ENCODE measurements at regions not wholly inside any gene's neighbourhood (a gene's known extent, or its start where the extent isn't known, plus 50 kb on each side); places are given as distances from the start of the nearest gene placed in this dataset.

- Histone ChIP-seq H3K9me3 (no peaks in the 10 kb centered on the region), H3K36me3 (no peaks in the 10 kb centered on the region), H3K4me3 (no peak overlapping the region), H3K27me3 (no peaks in the 10 kb centered on the region)
- no peak for DNase-seq
These were observed 131.6 kb upstream of the PMEPA1 start for GRCh38 chr20:57841297-57841866.

DNA sequence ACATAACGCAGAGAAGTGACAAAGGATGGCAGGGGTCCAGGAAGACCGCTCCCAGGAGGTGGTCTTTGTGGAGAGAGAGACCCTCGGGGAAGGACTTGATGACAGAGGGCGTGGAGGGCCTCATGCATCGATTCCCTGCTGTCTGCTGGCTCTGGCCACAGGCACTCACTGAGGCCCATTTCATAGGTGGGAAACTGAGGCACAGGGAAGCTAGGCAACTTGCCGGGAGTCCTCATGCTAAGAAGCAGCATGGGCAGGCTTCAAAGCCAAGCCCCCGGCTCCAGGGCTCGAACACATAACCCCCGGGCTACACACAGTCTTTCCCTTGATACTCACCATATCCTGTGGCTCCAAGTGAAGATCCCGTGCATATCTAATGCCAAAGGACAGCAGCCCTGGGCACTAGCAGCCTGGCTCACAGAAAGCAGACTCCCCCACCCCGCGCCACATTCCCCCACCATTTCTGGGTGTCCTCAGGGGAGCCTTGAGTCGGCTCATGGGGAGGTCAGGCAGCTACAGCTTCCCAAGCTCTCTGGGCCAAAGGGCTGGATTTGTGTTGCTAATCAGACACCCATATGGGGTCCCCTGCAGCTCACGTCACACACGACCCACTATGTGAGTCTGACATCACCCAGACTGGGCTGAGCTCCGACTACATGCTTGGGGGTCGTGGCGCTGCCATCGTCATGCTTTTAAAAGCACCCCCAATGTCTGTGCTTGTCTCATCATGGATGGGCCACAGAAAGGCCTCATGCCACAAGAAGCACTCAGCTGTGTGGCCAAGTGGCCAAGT, 130.9 kb upstream of the PMEPA1 start:
- no peaks in the 10 kb centered on the region for H3K36me3 ChIP-seq
- H3K4me3 ChIP-seq = no peak overlapping the region
- no peaks in the 10 kb centered on the region for H3K27me3 ChIP-seq
- no peak for DNase-seq
- H3K9me3 ChIP-seq = no peaks in the 10 kb centered on the region

DNA sequence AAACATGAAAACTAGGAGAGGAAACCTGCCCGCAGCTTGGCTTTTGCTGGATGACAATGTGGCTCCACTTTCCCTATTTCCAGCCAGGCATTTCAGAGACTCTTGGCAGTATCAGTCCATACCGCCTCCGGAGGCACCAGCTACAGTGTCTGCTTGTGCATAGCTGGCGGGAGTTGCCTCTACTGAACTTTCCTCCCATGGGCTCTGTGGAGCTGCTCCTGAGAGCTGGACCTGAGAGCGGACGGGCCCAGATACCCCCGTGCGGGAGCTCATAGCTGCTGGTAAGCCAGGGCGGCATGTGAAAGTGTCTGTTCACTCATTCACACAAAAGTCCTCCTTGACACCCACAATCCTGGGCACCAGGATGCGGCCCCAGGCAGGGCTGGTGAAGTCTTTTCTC, 130.3 kb upstream of the PMEPA1 start:
- H3K4me3 ChIP-seq = no peak overlapping the region
- H3K36me3 ChIP-seq = no peaks in the 10 kb centered on the region
- H3K9me3 ChIP-seq = no peaks in the 10 kb centered on the region
- no peaks in the 10 kb centered on the region for H3K27me3 ChIP-seq
- DNase-seq = no peak

DNA sequence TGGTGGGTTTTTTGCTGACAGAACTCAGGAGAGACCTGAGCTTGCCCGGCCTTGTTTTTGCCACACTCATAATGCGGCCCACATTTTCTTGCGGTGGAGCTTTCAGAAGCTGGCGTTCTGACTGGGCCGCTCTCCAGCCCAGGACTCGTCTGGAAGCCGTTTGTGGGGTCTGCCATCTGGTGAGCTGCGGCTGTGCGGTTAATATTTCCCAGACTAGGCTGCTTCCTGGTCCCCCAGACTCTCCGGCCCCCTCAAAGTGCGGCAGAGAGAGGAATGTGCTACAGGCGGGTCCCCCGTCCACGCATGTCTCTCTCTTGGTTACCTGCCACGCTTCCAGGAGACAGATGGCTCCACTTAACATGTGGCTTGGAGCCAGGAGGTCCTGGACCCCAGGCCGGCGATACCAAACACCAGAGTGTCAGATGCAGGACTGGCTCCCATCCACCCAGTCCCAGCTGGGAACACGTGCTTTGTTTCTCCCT, 128.9 kb upstream of the PMEPA1 start:
- Histone ChIP-seq H3K4me3 (no peak overlapping the region), H3K27me3 (no peaks in the 10 kb centered on the region)
- no peak for DNase-seq

DNA sequence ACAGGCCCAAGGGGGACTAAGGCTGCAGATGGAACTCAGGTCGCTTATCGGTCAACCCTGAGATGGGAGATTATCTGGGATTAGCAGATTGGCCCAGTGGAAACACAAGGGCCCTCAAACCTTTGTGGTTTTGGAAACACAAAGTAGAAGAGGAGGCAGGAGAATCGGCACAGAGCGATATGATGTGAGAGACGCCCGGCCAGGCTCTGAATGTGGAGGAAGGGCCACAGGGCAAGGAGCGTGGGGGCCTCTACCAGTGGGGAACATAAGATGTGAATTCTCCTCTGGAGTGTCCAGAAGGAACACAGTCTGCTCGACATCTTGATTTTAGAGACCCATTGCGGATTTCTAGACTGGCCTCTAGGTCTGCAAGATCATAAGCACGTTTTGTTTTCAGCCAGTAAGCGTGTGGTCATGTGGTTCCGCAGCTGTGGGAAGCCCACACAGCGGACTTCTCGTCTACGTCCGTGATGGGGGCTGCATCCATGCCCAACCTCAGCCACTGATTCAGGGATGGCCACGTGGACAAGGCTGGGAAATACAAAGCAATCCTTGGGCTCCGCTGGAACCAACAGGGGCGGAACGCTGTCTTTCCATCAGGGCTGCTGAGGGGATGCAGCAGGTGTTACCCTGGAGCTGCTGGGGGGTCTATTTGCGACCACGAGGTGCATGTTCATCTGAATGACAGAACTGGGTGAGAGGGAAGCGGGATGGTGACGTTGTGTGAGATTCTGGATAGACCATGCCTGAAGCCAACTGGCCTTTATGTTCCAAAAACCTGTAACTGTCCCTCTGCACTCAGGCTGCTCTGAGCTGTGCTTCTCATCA, 127.6 kb upstream of the PMEPA1 start:
- no peaks in the 10 kb centered on the region for H3K36me3 ChIP-seq
- H3K4me3 ChIP-seq = no peak overlapping the region
- no peak for DNase-seq
- H3K9me3 ChIP-seq = no peaks in the 10 kb centered on the region
- H3K27me3 ChIP-seq = no peaks in the 10 kb centered on the region

More for the DNA sequence above, 128.9 kb upstream of the PMEPA1 start:
- H3K9me3 ChIP-seq = no peaks in the 10 kb centered on the region
- no peaks in the 10 kb centered on the region for H3K36me3 ChIP-seq

- DNase-seq = no peak
- no peak overlapping the region for H3K4me3 ChIP-seq
- no peaks in the 10 kb centered on the region for H3K27me3 ChIP-seq
These were observed 126.0 kb upstream of the PMEPA1 start for GRCh38 chr20:57835588-57836455.

DNA sequence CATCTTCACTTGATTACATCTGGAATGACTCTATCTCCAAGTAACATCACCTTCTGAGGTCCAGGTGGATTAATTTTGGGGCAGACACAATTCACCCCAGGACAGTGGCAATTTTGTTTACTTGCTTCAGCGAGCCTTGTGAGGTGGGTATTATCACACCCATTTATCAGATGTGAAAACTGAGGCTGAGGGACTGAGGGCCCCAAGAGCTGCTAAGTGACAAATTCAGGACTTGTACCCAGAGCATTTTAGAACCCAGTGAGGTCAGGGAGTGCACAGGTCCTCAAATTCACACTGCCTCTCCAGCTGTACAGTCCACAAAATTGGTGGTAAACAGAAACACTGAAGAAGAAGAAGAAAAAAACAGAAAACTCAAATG, 125.2 kb upstream of the PMEPA1 start:
- no peak overlapping the region for H3K4me3 ChIP-seq
- H3K36me3 ChIP-seq = no peaks in the 10 kb centered on the region
- H3K9me3 ChIP-seq = no peaks in the 10 kb centered on the region
- H3K27me3 ChIP-seq = no peaks in the 10 kb centered on the region
- no peak for DNase-seq

More at GRCh38 chr20:57835588-57836455, 126.0 kb upstream of the PMEPA1 start:
- H3K36me3 ChIP-seq = no peaks in the 10 kb centered on the region
- no peaks in the 10 kb centered on the region for H3K9me3 ChIP-seq

- H3K27me3 ChIP-seq = no peaks in the 10 kb centered on the region
- no peak for DNase-seq
- H3K36me3 ChIP-seq = no peaks in the 10 kb centered on the region
- H3K9me3 ChIP-seq = no peaks in the 10 kb centered on the region
- H3K4me3 ChIP-seq = no peak overlapping the region
These were observed 124.7 kb upstream of the PMEPA1 start for GRCh38 chr20:57834306-57835073.

DNA sequence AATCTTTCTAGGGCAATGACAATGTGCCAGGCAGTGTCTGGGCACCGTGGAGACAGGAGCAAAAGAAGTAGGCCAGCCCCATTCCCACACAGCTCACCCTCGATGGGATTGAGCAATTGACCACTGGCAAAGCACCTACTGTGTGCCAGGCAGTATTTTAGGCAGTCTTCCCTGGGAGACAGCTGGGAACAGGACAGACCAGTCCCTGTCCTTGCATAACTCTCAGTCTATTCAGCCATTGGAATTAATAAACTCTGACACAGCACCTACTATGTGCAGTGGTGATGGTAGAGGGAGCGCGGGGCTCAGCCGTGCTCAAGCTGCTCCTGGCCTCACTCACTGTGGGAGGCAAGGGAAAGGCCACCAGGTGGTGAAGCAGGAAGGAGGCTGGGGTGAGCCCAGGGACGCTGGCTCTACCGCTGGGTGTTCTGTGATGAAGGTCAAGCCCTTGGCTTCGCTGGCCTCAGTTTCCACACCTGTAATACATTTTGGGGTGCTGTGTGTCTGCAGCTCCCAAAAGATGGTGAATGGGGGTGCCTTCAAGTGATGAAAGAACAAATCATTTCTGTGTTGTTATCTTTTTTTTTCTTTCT, 122.3 kb upstream of the PMEPA1 start:
- Histone ChIP-seq H3K9me3 (no peaks in the 10 kb centered on the region), H3K27me3 (no peaks in the 10 kb centered on the region), H3K4me3 (no peak overlapping the region), H3K36me3 (no peaks in the 10 kb centered on the region)
- no peak for DNase-seq

- DNase-seq = no peak
- H3K27me3 ChIP-seq = no peaks in the 10 kb centered on the region
- H3K4me3 ChIP-seq = no peak overlapping the region
- H3K36me3 ChIP-seq = no peaks in the 10 kb centered on the region
- H3K9me3 ChIP-seq = no peaks in the 10 kb centered on the region
These were observed 121.6 kb upstream of the PMEPA1 start for GRCh38 chr20:57831326-57831992.

GRCh38 chr20:57830515-57830895, 120.7 kb upstream of the PMEPA1 start:
- H3K4me3 ChIP-seq = no peak overlapping the region
- no peaks in the 10 kb centered on the region for H3K27me3 ChIP-seq

GRCh38 chr20:57829805-57830514, 120.1 kb upstream of the PMEPA1 start:
- Histone ChIP-seq H3K36me3 (no peaks in the 10 kb centered on the region), H3K4me3 (no peak overlapping the region)
- no peak for DNase-seq

More at GRCh38 chr20:57830515-57830895, 120.7 kb upstream of the PMEPA1 start:
- Histone ChIP-seq H3K9me3 (no peaks in the 10 kb centered on the region), H3K36me3 (no peaks in the 10 kb centered on the region)
- DNase-seq = no peak

GRCh38 chr20:57829336-57829735, 119.5 kb upstream of the PMEPA1 start:
- DNase-seq = no peak
- no peaks in the 10 kb centered on the region for H3K36me3 ChIP-seq

More at GRCh38 chr20:57829805-57830514, 120.1 kb upstream of the PMEPA1 start:
- H3K27me3 ChIP-seq = no peaks in the 10 kb centered on the region
- H3K9me3 ChIP-seq = no peaks in the 10 kb centered on the region

GRCh38 chr20:57828696-57829095, 118.9 kb upstream of the PMEPA1 start:
- Histone ChIP-seq H3K4me3 (no peak overlapping the region), H3K36me3 (no peaks in the 10 kb centered on the region), H3K27me3 (no peaks in the 10 kb centered on the region), H3K9me3 (no peaks in the 10 kb centered on the region)
- no peak for DNase-seq

More at GRCh38 chr20:57829336-57829735, 119.5 kb upstream of the PMEPA1 start:
- H3K27me3 ChIP-seq = no peaks in the 10 kb centered on the region
- no peak overlapping the region for H3K4me3 ChIP-seq
- no peaks in the 10 kb centered on the region for H3K9me3 ChIP-seq
